PC-9 (cell line): ENCODE measurements at regions not wholly inside any gene's neighbourhood (a gene's known extent, or its start where the extent isn't known, plus 50 kb on each side); places are given as distances from the start of the nearest gene placed in this dataset.

ENCODE experiments used
- CTCF ChIP-seq: fragments of 200-600 bp; sonication (generic); conservative IDR thresholded peaks from 2 replicates; pipeline ENCODE4 v1.6.1; 2017; ENCODE audit warnings: mixed run types, antibody characterized with exemption, mild to moderate bottlenecking, moderate library complexity
- EZH2 ChIP-seq: fragments of 200-600 bp; sonication (generic); IDR thresholded peaks from 2 replicates; pipeline ENCODE4 v1.8.0; 2017; ENCODE audit warnings: antibody characterized with exemption, low read depth

DNA sequence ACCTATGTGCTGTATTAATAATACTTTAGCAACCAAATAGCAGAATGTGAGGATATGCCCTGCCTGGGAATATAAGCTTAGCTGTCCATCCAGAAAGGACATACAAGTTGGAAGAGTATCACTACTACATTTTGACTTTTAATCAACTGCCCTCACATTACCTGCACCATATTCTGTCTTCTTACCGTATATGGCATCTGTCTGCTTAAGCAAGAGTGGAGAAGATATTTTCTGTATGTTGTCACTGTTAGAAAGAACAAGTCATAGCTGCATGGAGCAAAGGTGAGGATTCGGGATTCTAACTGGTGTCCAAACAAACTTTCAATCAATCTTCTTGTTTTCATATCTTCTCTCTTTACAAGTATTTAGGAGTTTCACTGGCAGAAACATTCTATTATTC lies 929.5 kb upstream of the ROBO1 start:
- no peak for TF ChIP-seq CTCF
- no peak for TF ChIP-seq EZH2
